Vagina (tissue), 2 donors: ENCODE measurements at regions not wholly inside any gene's neighbourhood (a gene's known extent, or its start where the extent isn't known, plus 50 kb on each side); places are given as distances from the start of the nearest gene placed in this dataset.
"Not testable (repeated sequence)": the region's sequence is repeated elsewhere in the genome, so short reads cannot be mapped to it uniquely, and the experiment has no call there.

Experiments used
- DNase-seq, 2 donors: peaks; one replicate each; pipeline ENCODE4 v3.0.0-alpha.2; 2017; ENCODE audit errors: extremely low spot score in 2 of 2
- H3K27ac ChIP-seq: fragments of 200-600 bp; sonication (generic); one replicate; pipeline ENCODE4 v1.5.1; 2019
- H3K27me3 ChIP-seq: fragments of 200-600 bp; sonication (generic); one replicate; pipeline ENCODE4 v1.5.1; 2019
- H3K36me3 ChIP-seq, 2 donors: fragments of 200-600 bp; sonication (generic); one replicate each; pipeline ENCODE4 v1.5.1; 2017 to 2019
- H3K4me1 ChIP-seq: fragments of 200-600 bp; sonication (generic); one replicate; pipeline ENCODE4 v1.5.1; 2019
- H3K4me3 ChIP-seq, 2 donors: fragments of 200-600 bp; sonication (generic); 1 replicate in 1 of 2; 2 replicates in 1 of 2; pipeline ENCODE4 v1.5.1; 2016 to 2019
- H3K9me3 ChIP-seq: fragments of 200-600 bp; sonication (generic); one replicate; pipeline ENCODE4 v1.5.1; 2019
- CTCF ChIP-seq, 3 experiments: fragments of 450-650 bp in 2 of 3; fragments of 200-600 bp in 1 of 3; sonication (generic) in 1 of 3; IDR thresholded peaks; one replicate each; pipeline ENCODE4 v1.5.1; 2017 to 2019; ENCODE audit warnings: antibody characterized with exemption in 3 of 3, mild to moderate bottlenecking in 2 of 3, moderate library complexity in 2 of 3
- POLR2A ChIP-seq, 2 donors: fragments of 450-650 bp; IDR thresholded peaks; one replicate each; pipeline ENCODE4 v1.6.1; 2017; ENCODE audit warnings: antibody characterized with exemption in 2 of 2, mild to moderate bottlenecking in 2 of 2, moderate library complexity in 2 of 2
- POLR2AphosphoS5 ChIP-seq, 2 donors: sonication (generic); formaldehyde crosslinking; IDR thresholded peaks; one replicate each; pipeline ENCODE4 v1.9.0; 2017; ENCODE audit warnings: antibody characterized with exemption in 2 of 2, mild to moderate bottlenecking in 2 of 2, low read depth in 1 of 2; ENCODE audit not compliant: insufficient read depth in 1 of 2
- intact Hi-C: fragments of 100-400 bp; cut with DNase I; formaldehyde crosslinking; loops from one replicate; pipeline ENCODE4 v1.15.1; 2023

- H3K27ac ChIP-seq = no peak overlapping the region
- no peak for TF ChIP-seq POLR2A (IDR thresholded peaks at IDR 0.05)
- TF ChIP-seq CTCF (IDR thresholded peaks at IDR 0.05) = no peak
- TF ChIP-seq POLR2AphosphoS5 (IDR thresholded peaks at IDR 0.05; ENCODE audit: insufficient read depth in 1 of 2, low read depth in 1 of 2) = no peak
- no peak overlapping the region for H3K4me3 ChIP-seq
- intact Hi-C loops = loop anchor here (10.0 kb wide), 1 partner anchor 81 kb away; no protein-coding TSS in a partner anchor
- no peaks in the 10 kb centered on the region for H3K27me3 ChIP-seq
- H3K4me1 ChIP-seq = peaks cover 21% of the 10 kb centered on the region
- H3K9me3 ChIP-seq = no peaks in the 10 kb centered on the region
- no peak for DNase-seq
- no peaks in the 10 kb centered on the region for H3K36me3 ChIP-seq
These were observed 180.8 kb upstream of the SVIL start for GRCh38 chr10:29815572-29815971.

GRCh38 chr10:29811751-29812427, 177.1 kb upstream of the SVIL start:
- TF ChIP-seq CTCF (IDR thresholded peaks at IDR 0.05) = no peak
- TF ChIP-seq POLR2AphosphoS5 (IDR thresholded peaks at IDR 0.05; ENCODE audit: insufficient read depth in 1 of 2, low read depth in 1 of 2) = peak; percentile 39 to 89
- Histone ChIP-seq H3K27me3 (no peaks in the 10 kb centered on the region), H3K36me3 (no peaks in the 10 kb centered on the region), H3K9me3 (no peaks in the 10 kb centered on the region), H3K27ac (peak overlapping the region; percentile 67), H3K4me1 (peaks cover 20% of the 10 kb centered on the region), H3K4me3 (no peak overlapping the region)
- intact Hi-C loops = loop anchor here (10.0 kb wide), 1 partner anchor 77 kb away; no protein-coding TSS in a partner anchor
- DNase-seq = no peak

GRCh38 chr10:29810816-29811215, 176.0 kb upstream of the SVIL start:
- H3K9me3 ChIP-seq = no peaks in the 10 kb centered on the region
- intact Hi-C loops = loop anchor here (10.0 kb wide), 1 partner anchor 76 kb away; no protein-coding TSS in a partner anchor
- TF ChIP-seq POLR2A (IDR thresholded peaks at IDR 0.05) (no peak), CTCF (IDR thresholded peaks at IDR 0.05) (no peak), POLR2AphosphoS5 (IDR thresholded peaks at IDR 0.05; ENCODE audit: insufficient read depth in 1 of 2, low read depth in 1 of 2) (no peak)
- H3K27ac ChIP-seq = peak overlapping the region; percentile 67
- H3K4me1 ChIP-seq = peaks cover 30% of the 10 kb centered on the region
- H3K36me3 ChIP-seq = no peaks in the 10 kb centered on the region
- H3K4me3 ChIP-seq = no peak overlapping the region
- DNase-seq = no peak
- no peaks in the 10 kb centered on the region for H3K27me3 ChIP-seq

- not testable (repeated sequence) for H3K4me3 ChIP-seq, H3K9me3 ChIP-seq, H3K27me3 ChIP-seq, DNase-seq, H3K36me3 ChIP-seq
- intact Hi-C loops = loop anchor here (10.0 kb wide), 1 partner anchor 75 kb away; no protein-coding TSS in a partner anchor
- peak overlapping the region; percentile 67 for H3K27ac ChIP-seq
- H3K4me1 ChIP-seq = peaks cover 36% of the 10 kb centered on the region
These were observed 175.5 kb upstream of the SVIL start for GRCh38 chr10:29810231-29810630.

GRCh38 chr10:29809383-29809782, 174.6 kb upstream of the SVIL start:
- Histone ChIP-seq H3K4me1 (peaks cover 43% of the 10 kb centered on the region), H3K27ac (no peak overlapping the region), H3K4me3 (no peak overlapping the region), H3K9me3 (no peaks in the 10 kb centered on the region), H3K36me3 (no peaks in the 10 kb centered on the region), H3K27me3 (no peaks in the 10 kb centered on the region)
- TF ChIP-seq CTCF (IDR thresholded peaks at IDR 0.05) (no peak), POLR2AphosphoS5 (IDR thresholded peaks at IDR 0.05; ENCODE audit: insufficient read depth in 1 of 2, low read depth in 1 of 2) (no peak), POLR2A (IDR thresholded peaks at IDR 0.05) (no peak)
- intact Hi-C loops = no loop called here
- no peak for DNase-seq
